ENCODE measurements at regions not wholly inside any gene's neighbourhood (a gene's known extent, or its start where the extent isn't known, plus 50 kb on each side); places are given as distances from the start of the nearest gene placed in this dataset.

GRCh38 chr12:83805873-83806272 is 1106.7 kb downstream of the SLC6A15 start:
- Mint-ChIP-seq H3K27ac (no peak overlapping the region), H3K27me3 (ENCODE audit: low read depth in 3 of 3) (peaks cover 0 to 2% (median 0%) of the 10 kb centered on the region in 3 donors), H3K36me3 (no peaks in the 10 kb centered on the region), H3K4me1 (no peaks in the 10 kb centered on the region), H3K9me3 (peaks cover 0 to under 1% (median 0%) of the 10 kb centered on the region in 7 donors), H3K4me3 (no peak overlapping the region)
- Histone ChIP-seq H3K9me3 (replicated peaks in 1 of 2; ENCODE audit: control insufficient read depth in 1 of 2, insufficient read depth in 1 of 2, low read length in 2 of 2) (no peaks in the 10 kb centered on the region), H3K27me3 (ENCODE audit: control insufficient read depth in 2 of 2, insufficient read depth in 2 of 2, low read length in 2 of 2) (no peaks in the 10 kb centered on the region), H4K20me1 (ENCODE audit: insufficient read depth, low read length) (no peaks in the 10 kb centered on the region), H3K4me3 (replicated peaks in 1 of 3; ENCODE audit: low read depth in 2 of 3, low read length in 3 of 3) (no peak overlapping the region), H2AFZ (ENCODE audit: insufficient read depth, low read depth, low read length, poor library complexity, severe bottlenecking) (no peak overlapping the region), H3K36me3 (replicated peaks in 1 of 2; ENCODE audit: control insufficient read depth in 1 of 2, insufficient read depth in 2 of 2, low read length in 2 of 2) (no peaks in the 10 kb centered on the region), H3K9ac (ENCODE audit: insufficient read depth, low read length, poor library complexity, severe bottlenecking) (no peak overlapping the region), H3K27ac (ENCODE audit: low read depth in 1 of 2, low read length in 2 of 2) (no peak overlapping the region), H3K79me2 (ENCODE audit: insufficient read depth, low read length) (no peaks in the 10 kb centered on the region), H3K4me1 (ENCODE audit: control insufficient read depth in 1 of 2, insufficient read depth in 2 of 2, low read length in 2 of 2) (no peaks in the 10 kb centered on the region), H3K4me2 (replicated peaks; ENCODE audit: extremely low read depth, low read length, poor library complexity, severe bottlenecking) (no peak overlapping the region)
- no peak for DNase-seq
- TF ChIP-seq, protein P1, sequence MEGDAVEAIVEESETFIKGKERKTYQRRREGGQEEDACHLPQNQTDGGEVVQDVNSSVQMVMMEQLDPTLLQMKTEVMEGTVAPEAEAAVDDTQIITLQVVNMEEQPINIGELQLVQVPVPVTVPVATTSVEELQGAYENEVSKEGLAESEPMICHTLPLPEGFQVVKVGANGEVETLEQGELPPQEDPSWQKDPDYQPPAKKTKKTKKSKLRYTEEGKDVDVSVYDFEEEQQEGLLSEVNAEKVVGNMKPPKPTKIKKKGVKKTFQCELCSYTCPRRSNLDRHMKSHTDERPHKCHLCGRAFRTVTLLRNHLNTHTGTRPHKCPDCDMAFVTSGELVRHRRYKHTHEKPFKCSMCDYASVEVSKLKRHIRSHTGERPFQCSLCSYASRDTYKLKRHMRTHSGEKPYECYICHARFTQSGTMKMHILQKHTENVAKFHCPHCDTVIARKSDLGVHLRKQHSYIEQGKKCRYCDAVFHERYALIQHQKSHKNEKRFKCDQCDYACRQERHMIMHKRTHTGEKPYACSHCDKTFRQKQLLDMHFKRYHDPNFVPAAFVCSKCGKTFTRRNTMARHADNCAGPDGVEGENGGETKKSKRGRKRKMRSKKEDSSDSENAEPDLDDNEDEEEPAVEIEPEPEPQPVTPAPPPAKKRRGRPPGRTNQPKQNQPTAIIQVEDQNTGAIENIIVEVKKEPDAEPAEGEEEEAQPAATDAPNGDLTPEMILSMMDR (IDR thresholded peaks at IDR 0.05), result no peak
- intact Hi-C loops (cut with micrococcal nuclease), result no loop called here
- WGBS (ENCODE audit: insufficient coverage), result 100% methylated on average over 1 of the region's 4 CpGs

DNA sequence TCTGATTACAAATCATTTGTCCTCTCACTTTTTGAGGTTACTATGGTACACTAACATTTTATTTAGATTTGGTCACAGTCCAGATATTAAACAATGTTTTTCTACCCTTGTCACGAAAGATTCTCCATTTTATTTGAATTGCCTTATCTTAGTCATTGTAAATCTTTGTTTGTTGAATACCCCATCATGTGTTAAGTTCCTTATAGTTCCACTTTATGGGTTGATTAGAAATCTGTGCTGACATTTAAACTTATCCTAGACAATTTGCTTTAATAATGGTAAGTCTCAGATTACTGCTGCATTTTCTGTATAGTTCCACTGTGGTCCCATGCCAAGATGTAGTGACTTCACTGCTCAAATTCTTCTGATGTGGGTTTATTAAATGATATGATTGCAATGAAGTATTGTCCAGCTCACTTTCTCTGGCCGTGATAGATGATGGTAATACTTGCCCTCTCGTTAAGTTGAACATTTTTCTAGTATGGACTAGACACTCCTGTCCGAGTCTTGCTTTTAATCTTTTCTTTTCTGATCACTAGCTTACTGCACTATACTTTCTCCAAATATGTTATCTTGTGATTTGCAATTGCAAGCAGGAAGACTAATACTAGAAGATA is 1107.3 kb downstream of the SLC6A15 start:
- H3K27ac ChIP-seq (ENCODE audit: low read depth in 1 of 2, low read length in 2 of 2), result no peak overlapping the region
- no peaks in the 10 kb centered on the region for H3K4me1 ChIP-seq (ENCODE audit: control insufficient read depth in 1 of 2, insufficient read depth in 2 of 2, low read length in 2 of 2)
- no peaks in the 10 kb centered on the region for H3K36me3 Mint-ChIP-seq
- no peak overlapping the region for H3K9ac ChIP-seq (ENCODE audit: insufficient read depth, low read length, poor library complexity, severe bottlenecking)
- no peaks in the 10 kb centered on the region for H3K27me3 ChIP-seq (ENCODE audit: control insufficient read depth in 2 of 2, insufficient read depth in 2 of 2, low read length in 2 of 2)
- no peaks in the 10 kb centered on the region for H3K9me3 ChIP-seq (replicated peaks in 1 of 2; ENCODE audit: control insufficient read depth in 1 of 2, insufficient read depth in 1 of 2, low read length in 2 of 2)
- no peaks in the 10 kb centered on the region for H3K36me3 ChIP-seq (replicated peaks in 1 of 2; ENCODE audit: control insufficient read depth in 1 of 2, insufficient read depth in 2 of 2, low read length in 2 of 2)
- H3K79me2 ChIP-seq (ENCODE audit: insufficient read depth, low read length), result no peaks in the 10 kb centered on the region
- no peak overlapping the region for H2AFZ ChIP-seq (ENCODE audit: insufficient read depth, low read depth, low read length, poor library complexity, severe bottlenecking)
- TF ChIP-seq, protein P1 (IDR thresholded peaks at IDR 0.05), result no peak
- H3K9me3 Mint-ChIP-seq, result peaks cover 0 to 3% (median 0%) of the 10 kb centered on the region in 7 donors
- H3K4me3 Mint-ChIP-seq, result no peak overlapping the region
- H3K4me1 Mint-ChIP-seq, result no peaks in the 10 kb centered on the region
- H3K27me3 Mint-ChIP-seq (ENCODE audit: low read depth in 3 of 3), result peaks cover 0 to 2% (median 0%) of the 10 kb centered on the region in 3 donors
- H3K4me3 ChIP-seq (replicated peaks in 1 of 3; ENCODE audit: low read depth in 2 of 3, low read length in 3 of 3), result no peak overlapping the region
- no peaks in the 10 kb centered on the region for H4K20me1 ChIP-seq (ENCODE audit: insufficient read depth, low read length)
- intact Hi-C loops (cut with micrococcal nuclease), result no loop called here
- H3K27ac Mint-ChIP-seq, result no peak overlapping the region
- H3K4me2 ChIP-seq (replicated peaks; ENCODE audit: extremely low read depth, low read length, poor library complexity, severe bottlenecking), result no peak overlapping the region
- DNase-seq, result no peak
- no CpG with 5 or more reads among the region's 4 CpGs for WGBS (ENCODE audit: insufficient coverage)

Data from CD14-positive monocyte (primary cell).